ENCODE measurements at regions not wholly inside any gene's neighbourhood (a gene's known extent, or its start where the extent isn't known, plus 50 kb on each side); places are given as distances from the start of the nearest gene placed in this dataset.

DNA sequence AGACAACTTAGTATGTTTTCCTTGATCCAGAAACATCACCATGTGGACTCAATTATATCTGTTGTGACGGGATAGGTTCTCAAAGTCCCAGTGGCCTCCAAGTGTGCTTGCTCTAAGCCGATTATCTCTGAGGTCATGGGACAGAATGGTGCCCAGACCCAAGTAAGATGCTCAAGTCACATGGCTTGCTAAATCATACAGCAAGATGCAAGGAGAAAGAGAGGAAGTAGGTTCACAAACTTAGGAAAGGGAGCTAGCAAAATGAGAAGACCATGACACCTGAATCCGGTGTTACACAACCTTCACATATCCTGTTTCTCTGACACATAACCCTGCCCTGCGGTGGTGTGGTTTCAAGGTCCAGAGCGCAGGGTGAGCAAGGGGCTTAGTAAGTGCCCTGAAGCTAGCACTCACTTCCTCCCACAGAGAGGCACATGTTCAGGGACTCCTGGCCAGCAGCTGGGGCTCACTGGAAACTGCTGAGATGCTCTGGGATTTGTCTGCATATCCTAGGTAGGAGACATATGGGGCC lies 590.9 kb upstream of the ANKRD30A start:
- H3K9ac ChIP-seq (ENCODE audit: low read length), result no peak overlapping the region
- H3K9me3 ChIP-seq (ENCODE audit: insufficient read depth, low read length), result no peaks in the 10 kb centered on the region
- H3K4me1 ChIP-seq (ENCODE audit: low read length), result peaks cover 15% of the 10 kb centered on the region
- H3K79me2 ChIP-seq (ENCODE audit: low read length), result no peaks in the 10 kb centered on the region
- peak overlapping the region; percentile 48; the same call in 1 of the 2 replicates for H3K4me2 ChIP-seq (ENCODE audit: low read length)
- no peak overlapping the region for H2AFZ ChIP-seq (ENCODE audit: low read depth, low read length)
- TF ChIP-seq, protein P1, sequence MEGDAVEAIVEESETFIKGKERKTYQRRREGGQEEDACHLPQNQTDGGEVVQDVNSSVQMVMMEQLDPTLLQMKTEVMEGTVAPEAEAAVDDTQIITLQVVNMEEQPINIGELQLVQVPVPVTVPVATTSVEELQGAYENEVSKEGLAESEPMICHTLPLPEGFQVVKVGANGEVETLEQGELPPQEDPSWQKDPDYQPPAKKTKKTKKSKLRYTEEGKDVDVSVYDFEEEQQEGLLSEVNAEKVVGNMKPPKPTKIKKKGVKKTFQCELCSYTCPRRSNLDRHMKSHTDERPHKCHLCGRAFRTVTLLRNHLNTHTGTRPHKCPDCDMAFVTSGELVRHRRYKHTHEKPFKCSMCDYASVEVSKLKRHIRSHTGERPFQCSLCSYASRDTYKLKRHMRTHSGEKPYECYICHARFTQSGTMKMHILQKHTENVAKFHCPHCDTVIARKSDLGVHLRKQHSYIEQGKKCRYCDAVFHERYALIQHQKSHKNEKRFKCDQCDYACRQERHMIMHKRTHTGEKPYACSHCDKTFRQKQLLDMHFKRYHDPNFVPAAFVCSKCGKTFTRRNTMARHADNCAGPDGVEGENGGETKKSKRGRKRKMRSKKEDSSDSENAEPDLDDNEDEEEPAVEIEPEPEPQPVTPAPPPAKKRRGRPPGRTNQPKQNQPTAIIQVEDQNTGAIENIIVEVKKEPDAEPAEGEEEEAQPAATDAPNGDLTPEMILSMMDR (IDR thresholded peaks at IDR 0.05; ENCODE audit: low read depth, low read length), result no peak
- peak; percentile 83 for TF ChIP-seq EZH2phosphoT487 (IDR thresholded peaks at IDR 0.05; ENCODE audit: low read depth)
- H4K20me1 ChIP-seq (ENCODE audit: insufficient read depth, low read length), result no peaks in the 10 kb centered on the region
- H3K4me3 ChIP-seq (ENCODE audit: low read length), result no peak overlapping the region
- no peak overlapping the region for H3K27ac ChIP-seq (ENCODE audit: low read length)
- H3K27me3 ChIP-seq (ENCODE audit: low read depth, low read length), result peaks cover 9% of the 10 kb centered on the region
- no peaks in the 10 kb centered on the region for H3K36me3 ChIP-seq (replicated peaks; ENCODE audit: low read depth, low read length)

DNA sequence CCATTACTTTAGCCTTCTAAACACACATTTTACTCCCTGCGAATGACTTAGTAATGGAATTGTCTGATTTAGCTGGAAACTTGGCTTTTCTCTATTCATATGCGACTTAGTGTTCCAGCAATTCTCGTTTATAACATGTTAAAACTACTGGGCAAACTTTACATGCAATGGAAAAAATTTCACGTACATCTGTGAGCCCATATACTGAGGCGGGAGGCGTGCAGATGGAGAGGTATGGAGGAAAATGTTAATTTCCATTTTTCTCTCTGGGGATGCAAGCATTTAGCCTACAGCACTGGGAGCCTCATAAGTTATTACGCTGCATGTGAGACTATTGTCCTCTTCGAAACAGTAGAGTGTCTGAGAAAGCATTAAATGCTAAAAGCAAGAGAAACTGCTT lies 591.5 kb upstream of the ANKRD30A start:
- Histone ChIP-seq H3K4me3 (ENCODE audit: low read length) (no peak overlapping the region), H3K27ac (ENCODE audit: low read length) (no peak overlapping the region), H3K79me2 (ENCODE audit: low read length) (no peaks in the 10 kb centered on the region), H3K4me2 (ENCODE audit: low read length) (no peak overlapping the region), H3K9me3 (ENCODE audit: insufficient read depth, low read length) (no peaks in the 10 kb centered on the region), H2AFZ (ENCODE audit: low read depth, low read length) (no peak overlapping the region), H3K27me3 (ENCODE audit: low read depth, low read length) (peaks cover 9% of the 10 kb centered on the region), H4K20me1 (ENCODE audit: insufficient read depth, low read length) (no peaks in the 10 kb centered on the region), H3K4me1 (ENCODE audit: low read length) (peaks cover 15% of the 10 kb centered on the region), H3K9ac (ENCODE audit: low read length) (no peak overlapping the region), H3K36me3 (replicated peaks; ENCODE audit: low read depth, low read length) (no peaks in the 10 kb centered on the region)
- TF ChIP-seq, protein P1 (IDR thresholded peaks at IDR 0.05; ENCODE audit: low read depth, low read length), result no peak
- no peak for TF ChIP-seq EZH2phosphoT487 (IDR thresholded peaks at IDR 0.05; ENCODE audit: low read depth)

- H3K79me2 ChIP-seq (ENCODE audit: low read length), result no peaks in the 10 kb centered on the region
- no peak overlapping the region for H2AFZ ChIP-seq (ENCODE audit: low read depth, low read length)
- no peaks in the 10 kb centered on the region for H3K9me3 ChIP-seq (ENCODE audit: insufficient read depth, low read length)
- peaks cover 9% of the 10 kb centered on the region for H3K27me3 ChIP-seq (ENCODE audit: low read depth, low read length)
- peaks cover 15% of the 10 kb centered on the region for H3K4me1 ChIP-seq (ENCODE audit: low read length)
- no peak overlapping the region for H3K27ac ChIP-seq (ENCODE audit: low read length)
- no peak overlapping the region for H3K4me3 ChIP-seq (ENCODE audit: low read length)
- H3K36me3 ChIP-seq (replicated peaks; ENCODE audit: low read depth, low read length), result no peaks in the 10 kb centered on the region
- no peak overlapping the region for H3K9ac ChIP-seq (ENCODE audit: low read length)
- no peak for TF ChIP-seq EZH2phosphoT487 (IDR thresholded peaks at IDR 0.05; ENCODE audit: low read depth)
- TF ChIP-seq, protein P1 (IDR thresholded peaks at IDR 0.05; ENCODE audit: low read depth, low read length), result no peak
- H3K4me2 ChIP-seq (ENCODE audit: low read length), result no peak overlapping the region
- no peaks in the 10 kb centered on the region for H4K20me1 ChIP-seq (ENCODE audit: insufficient read depth, low read length)
These were observed 592.1 kb upstream of the ANKRD30A start for GRCh38 chr10:36533316-36533715.

GRCh38 chr10:36531621-36532020 lies 593.8 kb upstream of the ANKRD30A start:
- H3K36me3 ChIP-seq (replicated peaks; ENCODE audit: low read depth, low read length), result no peaks in the 10 kb centered on the region
- no peak overlapping the region for H3K4me3 ChIP-seq (ENCODE audit: low read length)
- no peaks in the 10 kb centered on the region for H3K9me3 ChIP-seq (ENCODE audit: insufficient read depth, low read length)
- no peaks in the 10 kb centered on the region for H3K79me2 ChIP-seq (ENCODE audit: low read length)
- peaks cover 9% of the 10 kb centered on the region for H3K27me3 ChIP-seq (ENCODE audit: low read depth, low read length)
- H3K9ac ChIP-seq (ENCODE audit: low read length), result no peak overlapping the region
- peaks cover 15% of the 10 kb centered on the region for H3K4me1 ChIP-seq (ENCODE audit: low read length)
- TF ChIP-seq EZH2phosphoT487 (IDR thresholded peaks at IDR 0.05; ENCODE audit: low read depth), result no peak
- TF ChIP-seq, protein P1 (IDR thresholded peaks at IDR 0.05; ENCODE audit: low read depth, low read length), result no peak
- H4K20me1 ChIP-seq (ENCODE audit: insufficient read depth, low read length), result no peaks in the 10 kb centered on the region
- no peak overlapping the region for H3K4me2 ChIP-seq (ENCODE audit: low read length)
- no peak overlapping the region for H3K27ac ChIP-seq (ENCODE audit: low read length)
- no peak overlapping the region for H2AFZ ChIP-seq (ENCODE audit: low read depth, low read length)

Data from OCI-LY3 (cell line).